NCI-H524 (cell line): ENCODE measurements at regions not wholly inside any gene's neighbourhood (a gene's known extent, or its start where the extent isn't known, plus 50 kb on each side); places are given as distances from the start of the nearest gene placed in this dataset.
A peak's percentile ranks its signal among the peaks of the same experiment; 100 is the strongest.
"Not testable (repeated sequence)": the region's sequence is repeated elsewhere in the genome, so short reads cannot be mapped to it uniquely, and the experiment has no call there.

Experiments
- DNase-seq, 2 experiments: peaks; one replicate each; lab custom pipeline; 2025; lab: John Stamatoyannopoulos, UW

DNA sequence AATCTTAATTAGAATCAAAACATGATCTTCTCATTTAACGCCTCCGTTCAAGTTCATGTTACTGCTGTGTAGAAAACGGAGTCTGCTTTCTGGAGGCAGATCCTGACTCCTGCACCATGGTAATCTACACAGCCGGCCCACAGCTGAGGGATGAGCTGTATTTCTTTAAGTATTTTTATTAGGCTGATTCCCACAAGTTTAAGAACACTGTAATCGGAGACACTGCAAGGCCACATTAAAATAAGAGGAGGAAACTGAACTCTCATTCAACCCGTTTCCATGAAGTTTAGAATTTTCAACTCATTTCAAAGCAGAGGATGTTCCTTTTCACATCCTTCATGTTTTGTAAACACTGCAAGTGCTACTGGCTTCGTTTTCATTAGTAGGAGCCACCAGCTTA lies 372.2 kb downstream of the NFIB start:
- DNase-seq: no peak

DNA sequence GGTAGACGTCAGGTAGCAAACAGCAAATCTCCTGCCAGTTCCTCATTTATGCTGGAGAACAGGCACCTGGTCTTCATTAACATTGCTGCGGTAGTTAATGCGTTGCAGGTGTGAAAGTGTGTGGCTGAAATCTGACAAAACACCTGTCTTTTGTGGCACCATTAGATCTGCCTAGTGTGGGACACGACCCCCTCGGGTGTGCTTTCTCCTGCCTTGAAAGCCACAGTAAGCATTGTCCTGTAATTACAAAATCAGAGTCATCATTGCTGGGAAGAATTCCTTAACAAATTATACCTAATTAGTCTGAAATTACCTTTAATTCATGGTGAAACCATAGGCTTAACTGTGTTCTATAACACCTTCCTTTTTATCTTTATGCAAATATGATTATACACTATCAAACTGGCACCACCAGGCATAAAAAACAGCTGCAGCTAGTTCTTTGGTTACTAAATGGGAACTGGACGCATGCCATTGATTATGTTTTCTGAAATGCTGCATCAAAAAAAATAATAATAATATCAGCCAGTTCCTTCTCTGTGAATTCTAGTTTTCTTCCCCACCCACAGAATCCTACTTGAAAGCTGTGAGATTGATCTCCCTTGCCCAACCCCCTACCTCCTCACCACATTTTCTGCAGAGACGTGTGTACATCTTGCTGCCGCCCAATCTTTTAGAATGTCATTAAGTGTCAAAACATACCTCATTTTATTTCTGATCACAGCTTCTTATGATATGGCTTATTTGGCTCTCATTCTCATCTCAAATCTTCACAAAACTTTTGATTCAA lies 374.0 kb downstream of the NFIB start:
- no peak for DNase-seq

DNA sequence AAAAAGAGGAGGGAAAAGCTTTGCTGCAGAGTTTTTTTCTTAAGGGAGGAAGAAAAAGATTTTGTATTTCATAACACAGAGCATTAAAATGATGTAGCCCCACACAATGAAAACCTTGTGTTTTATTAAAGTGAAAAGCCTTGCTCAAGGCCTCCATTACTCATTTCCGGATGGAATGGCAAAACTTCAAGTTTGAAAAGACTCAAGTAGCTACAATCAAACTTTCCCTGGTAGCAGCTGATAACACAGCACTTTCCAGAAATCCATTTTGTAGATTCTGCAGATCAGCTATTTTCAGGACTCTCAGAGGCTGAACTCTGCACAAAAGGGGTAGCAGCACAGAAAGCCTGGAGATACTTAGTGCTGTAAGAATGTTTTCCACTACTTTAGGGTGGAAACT lies 374.8 kb downstream of the NFIB start:
- no peak for DNase-seq

DNA sequence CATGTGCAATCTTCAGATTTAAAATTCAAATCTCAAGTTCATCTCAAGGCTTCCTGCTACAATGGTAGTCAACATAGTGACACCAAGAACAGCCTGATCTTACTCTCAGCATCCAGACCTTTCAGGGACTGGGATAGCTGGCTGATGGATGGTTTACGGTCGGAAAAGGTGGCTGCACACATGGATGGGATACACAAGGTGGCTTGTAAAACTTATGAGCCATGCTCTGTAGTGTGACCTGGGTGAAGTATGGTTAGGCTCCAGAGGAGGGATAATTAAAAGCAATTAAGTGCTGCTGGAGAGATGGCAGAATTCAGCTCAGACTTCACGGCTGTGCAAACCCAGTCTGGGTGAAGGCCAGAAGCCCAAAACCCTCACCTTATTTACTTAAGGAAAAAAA lies 379.5 kb downstream of the NFIB start:
- peak; percentile 3 to 16 for DNase-seq

DNA sequence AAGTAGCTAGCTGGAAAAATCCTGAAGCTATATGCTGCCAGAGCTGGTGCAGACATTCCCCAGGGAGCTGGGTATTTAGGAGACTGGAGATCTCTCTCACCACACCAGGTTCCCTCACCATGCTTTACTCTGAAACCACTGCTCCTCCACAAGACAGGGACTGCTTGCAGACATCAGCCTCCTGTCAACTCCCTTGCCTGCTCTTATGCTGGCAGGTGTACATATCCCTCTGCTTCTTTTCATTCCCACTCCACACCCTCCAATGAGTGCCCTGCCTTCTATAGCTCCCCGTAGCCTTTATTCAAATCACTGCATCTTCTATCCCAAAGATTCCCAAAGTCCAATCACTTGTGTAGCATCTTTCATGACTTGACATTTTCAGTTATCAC lies 380.7 kb downstream of the NFIB start:
- no peak for DNase-seq

DNA sequence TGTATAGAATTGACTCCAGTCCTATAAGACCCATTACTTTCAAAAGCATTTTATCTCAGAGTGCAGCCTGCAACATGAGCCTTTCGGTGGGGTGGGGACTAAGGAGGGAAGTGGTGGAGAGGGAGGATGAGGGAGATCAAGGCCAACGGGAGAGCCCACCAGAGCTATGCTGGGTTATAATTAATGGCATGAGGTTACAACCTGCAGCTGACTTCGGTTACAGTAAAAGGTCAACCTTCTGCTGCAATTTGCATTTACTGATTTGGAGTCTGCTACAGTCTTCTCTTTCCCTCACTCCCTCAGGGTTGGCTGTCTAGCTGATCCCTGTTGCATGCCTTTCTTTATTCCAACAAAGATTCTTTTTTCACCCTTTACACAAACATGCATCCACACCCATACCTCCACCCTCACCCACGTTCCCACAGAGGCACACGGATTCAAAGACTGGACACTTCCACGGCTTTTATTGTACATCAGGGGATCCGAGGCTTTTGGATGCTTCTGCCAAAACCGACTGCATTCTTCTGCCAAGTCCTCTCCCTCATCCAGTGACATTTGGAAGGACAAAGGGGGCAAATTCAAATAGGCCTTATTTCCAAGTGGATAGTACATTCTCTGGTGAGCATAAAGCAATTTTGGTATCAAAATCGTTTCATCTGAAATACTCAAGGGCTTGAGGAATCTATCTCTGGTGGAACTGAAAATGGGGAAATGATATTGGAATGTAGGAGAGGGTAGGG lies 381.2 kb downstream of the NFIB start:
- DNase-seq: no peak

DNA sequence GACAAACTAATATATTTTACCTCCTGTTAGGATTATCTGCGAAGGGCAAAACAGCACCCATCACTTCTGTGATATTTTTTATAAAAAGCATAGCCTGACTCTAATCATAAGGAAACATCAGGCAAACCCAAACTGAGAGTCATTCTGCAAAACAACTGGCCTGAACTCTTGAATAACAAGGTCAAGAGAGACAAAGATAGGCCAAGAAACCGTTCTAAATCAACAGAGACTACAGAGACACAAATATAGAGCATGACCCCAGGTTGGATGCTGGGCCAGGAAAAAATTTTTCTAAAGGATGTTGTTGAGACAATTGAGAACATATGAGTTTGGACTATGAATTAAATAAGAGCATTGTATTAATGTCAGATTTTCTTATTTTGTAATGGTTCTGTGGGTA lies 384.9 kb downstream of the NFIB start:
- DNase-seq: no peak

DNA sequence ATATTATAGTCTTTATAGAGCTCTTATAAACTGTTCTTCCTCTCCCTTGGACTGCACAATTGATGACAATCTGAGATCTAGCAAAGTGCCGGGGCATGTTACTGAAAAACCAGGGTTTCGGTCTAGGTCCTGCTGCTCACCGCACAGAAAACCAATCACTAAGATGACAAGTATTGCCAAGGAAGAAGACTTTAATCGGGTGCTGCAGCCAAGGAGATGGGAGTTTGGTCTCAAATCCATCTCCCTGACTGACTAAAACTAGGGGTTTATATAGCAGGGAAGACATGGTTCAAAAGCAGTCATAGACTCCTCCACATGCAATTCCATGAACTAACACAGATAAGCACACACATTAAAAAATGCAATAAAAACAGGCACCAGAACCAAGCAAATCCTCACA lies 390.6 kb downstream of the NFIB start:
- no peak for DNase-seq

DNA sequence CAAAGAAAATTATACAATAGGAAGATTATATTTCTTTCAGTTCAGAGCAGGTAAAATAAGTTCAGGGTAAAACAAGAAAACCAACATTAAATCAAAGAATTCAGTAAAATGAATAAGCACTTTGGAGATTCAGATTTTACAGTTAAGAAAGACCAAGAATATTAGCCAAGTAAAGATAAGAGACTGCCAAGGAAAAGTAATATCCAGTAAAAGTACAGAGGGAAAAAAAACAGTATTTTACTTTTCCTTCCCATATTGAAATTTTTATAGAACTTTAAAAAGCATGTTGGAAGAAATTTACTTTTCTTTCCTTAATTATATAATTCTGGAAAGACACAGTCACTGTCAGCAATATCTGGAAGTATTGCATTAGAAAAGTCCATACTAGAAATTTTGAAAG lies 393.4 kb downstream of the NFIB start:
- DNase-seq: no peak

DNA sequence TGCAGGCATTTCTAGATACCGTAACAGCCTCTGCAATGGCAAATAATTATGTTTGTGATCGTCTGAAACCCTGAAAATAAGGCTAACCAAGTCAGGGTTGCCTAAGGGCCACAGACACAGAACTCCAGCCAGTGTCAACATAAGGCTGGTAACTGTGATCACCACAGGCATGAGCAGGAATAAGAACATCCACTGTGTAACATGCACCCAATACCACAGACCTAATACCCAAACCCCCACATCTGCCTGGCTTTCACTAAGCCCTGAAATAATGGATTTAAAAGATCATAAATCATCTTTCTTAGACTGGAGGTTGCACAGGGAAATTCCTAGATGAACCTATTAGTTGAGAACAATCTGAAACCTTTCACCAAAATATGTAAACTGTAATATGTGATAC lies 394.5 kb downstream of the NFIB start:
- no peak for DNase-seq

DNA sequence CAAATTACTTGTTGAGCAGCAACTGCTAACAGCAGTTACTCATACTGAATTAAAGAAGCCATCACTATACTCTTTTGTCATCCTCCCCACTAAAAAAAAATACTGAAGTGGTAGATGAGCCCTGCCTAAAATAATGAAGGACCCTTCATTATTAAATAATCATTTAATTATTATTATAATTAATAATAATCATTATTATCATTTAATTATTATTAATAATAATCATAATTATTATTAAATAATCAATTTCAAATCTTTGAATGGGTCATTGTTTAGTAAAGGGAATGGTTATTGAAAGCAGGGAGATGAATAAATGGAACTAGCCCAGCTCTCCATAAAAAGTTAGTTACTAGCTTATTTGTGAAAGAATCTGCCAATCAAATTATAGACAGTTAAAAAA lies 396.4 kb downstream of the NFIB start:
- no peak for DNase-seq

DNA sequence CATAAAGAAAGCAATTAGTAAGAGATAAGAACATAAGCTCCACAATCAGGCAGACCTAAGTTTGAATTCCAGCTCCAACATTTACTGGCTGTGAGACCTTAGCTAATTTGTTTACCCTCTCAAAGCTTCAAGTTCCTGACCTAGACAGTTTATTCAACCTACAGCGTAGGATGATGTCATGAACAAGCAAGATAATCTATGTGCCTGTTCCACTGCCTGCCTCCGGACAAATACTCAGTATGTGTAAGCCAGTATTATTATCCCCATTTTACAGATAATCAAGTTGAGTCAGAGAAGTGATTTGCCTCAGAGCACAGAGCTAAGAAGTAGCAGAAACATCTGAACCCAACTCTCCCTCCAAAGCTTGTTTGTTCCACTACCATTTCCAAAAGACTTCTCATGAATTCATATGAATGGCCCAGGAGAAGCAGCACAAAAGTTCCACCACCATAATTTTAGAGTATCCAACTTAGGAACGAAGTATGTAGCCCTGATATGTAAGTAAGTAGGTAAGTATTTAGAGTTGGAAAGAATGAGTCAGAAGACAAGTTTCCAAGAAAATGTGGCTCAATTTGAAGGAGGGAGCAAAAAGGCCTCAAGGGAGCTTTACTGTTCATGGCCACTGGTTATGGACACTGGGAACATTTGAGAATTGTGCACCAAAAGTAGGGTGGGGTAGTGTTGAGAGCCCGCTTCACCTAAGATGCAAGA lies 398.2 kb downstream of the NFIB start:
- DNase-seq: no peak

DNA sequence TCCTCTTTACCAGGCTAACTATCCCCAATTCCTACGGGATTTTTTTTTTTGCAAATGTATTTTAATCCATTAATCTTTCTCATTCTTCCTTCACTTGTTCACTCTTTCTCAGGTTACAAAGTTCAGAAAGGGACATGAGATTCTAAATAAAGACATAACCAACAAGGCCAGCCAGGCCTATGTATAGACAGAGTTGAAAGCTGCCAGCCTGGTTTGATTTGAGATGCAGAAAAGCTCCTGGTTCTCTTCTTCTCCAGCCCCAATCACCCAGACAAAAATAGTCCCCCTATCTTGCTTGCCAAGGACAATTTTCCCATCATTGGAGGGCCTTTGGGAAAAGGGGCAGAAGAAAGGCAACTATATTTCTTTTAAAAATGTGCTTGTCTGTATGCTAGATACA lies 398.8 kb downstream of the NFIB start:
- no peak for DNase-seq

DNA sequence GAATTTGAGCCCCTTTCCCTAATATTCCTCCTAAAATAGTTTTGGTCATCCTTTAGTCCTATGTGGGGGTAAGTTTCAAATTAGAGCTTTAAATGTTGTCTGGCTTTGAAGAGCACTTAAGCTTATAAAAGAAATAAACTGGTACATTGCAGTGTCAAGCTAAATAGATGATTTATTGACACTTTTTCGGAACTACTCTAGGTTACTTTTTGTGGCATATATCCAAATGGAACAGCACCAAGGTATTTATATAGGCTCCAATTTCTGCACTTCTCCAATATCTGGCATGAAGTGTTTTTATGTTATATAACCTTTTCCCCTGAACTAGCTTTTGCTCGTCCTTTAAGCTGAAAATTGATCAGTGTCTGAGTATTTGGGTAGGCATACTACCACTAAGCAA lies 402.5 kb downstream of the NFIB start:
- DNase-seq: no peak

DNA sequence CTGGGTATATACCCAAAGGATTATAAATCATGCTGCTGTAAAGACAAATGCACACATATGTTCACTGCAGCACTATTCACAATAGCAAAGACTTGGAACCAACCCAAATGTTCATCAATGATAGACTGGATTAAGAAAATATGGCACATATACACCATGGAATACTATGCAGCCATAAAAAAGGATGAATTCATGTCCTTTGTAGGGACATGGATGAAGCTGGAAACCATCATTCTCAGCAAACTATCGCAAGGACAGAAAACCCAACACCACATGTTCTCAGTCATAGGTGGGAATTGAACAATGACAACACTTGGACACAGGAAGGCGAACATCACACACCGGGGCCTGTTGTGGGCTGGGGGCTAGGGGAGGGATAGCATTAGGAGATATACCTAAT lies 406.1 kb downstream of the NFIB start:
- not testable (repeated sequence) for DNase-seq

DNA sequence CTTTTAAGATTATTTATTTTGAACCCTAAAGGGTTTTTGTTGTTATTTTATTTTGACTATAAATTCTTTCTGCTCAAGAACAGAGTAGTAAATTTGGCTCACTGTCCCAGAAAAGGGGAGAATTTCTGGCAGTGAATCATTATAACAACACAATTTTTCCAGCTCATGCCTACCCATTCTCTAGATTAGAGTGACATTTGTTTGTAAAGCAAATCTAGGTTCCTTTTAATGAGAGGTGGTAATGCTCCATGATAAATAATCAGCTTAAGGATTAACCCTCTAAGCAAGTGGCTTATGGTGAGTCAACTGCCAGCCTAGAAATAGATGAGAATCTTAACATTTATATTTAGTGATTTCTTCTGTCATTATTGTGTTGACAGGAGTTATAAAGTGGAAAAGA lies 409.2 kb downstream of the NFIB start:
- peak in 1 of 2 experiments; percentile 46 for DNase-seq

DNA sequence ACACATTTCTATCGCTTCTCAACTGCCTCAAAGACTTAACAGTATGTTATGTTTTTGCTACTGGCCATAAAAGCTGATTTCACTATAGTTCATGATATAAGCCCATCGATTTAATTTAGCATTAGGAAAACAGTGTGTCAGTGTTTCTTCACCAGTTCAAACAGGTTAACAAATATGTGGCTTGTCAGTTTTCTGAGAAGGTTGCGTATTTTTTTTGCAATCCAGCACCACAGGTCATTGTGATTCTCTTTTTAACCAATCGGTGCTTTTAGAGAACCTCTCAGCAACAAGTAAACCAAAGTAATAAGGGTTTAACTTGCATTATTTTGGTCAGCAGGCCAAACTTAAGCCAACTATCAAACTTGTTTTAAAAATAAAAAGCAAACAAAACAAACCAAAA lies 409.6 kb downstream of the NFIB start:
- DNase-seq: no peak

DNA sequence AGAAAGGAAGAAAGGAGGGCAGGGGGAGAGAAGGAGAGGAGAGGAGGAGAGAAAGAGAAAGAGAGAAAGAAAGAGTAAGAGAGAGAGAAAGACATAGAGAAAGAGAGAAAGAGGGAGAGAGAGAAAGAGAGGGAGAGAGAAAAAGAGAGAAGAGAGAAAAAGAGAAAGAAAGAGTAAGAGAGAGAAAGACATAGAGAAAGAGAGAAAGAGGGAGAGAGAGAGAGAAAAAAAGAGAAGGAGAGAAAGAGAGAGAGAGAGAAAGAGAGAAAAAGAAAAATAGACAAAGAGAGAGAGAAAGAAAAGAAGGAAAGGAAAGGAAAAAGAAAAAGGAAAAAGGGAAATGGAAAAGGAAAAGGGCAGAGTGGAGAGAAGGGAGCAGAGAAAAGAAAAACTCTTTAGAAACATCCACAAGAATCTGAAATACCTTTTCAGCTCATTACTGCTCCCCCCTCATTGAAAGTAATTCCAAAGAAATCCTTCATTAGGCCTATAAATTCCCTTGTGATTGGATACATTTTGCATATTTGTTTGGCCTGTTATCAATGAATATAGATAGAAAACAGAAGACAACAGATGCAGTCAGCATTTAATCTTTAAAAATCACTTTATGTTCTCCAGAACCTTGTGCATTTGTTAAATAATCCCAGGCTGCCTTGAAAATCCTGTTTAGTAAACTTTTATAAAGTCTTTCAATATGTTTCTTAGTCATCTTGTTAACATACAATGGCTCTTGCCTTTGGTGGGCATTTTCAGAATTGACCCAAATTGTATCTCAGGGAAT lies 411.5 kb downstream of the NFIB start:
- DNase-seq: no peak

DNA sequence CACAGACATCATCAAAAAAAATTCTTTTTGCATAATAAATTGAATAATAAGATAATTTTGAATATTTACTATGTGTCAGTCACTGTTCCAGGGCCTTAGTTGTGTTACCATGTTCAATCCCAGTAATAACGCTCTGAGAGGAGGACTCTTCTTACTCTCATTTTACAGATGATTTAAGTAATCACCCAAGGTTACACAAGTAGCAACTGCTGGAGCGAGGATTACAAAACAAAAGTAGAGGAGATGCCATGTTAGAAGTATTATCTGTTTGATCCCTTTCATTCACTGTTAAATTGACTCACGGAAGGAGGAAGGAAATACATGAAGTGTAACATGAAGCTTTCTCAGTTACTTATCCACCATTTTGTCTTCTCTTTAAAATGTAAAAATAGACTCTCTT lies 412.8 kb downstream of the NFIB start:
- no peak for DNase-seq

DNA sequence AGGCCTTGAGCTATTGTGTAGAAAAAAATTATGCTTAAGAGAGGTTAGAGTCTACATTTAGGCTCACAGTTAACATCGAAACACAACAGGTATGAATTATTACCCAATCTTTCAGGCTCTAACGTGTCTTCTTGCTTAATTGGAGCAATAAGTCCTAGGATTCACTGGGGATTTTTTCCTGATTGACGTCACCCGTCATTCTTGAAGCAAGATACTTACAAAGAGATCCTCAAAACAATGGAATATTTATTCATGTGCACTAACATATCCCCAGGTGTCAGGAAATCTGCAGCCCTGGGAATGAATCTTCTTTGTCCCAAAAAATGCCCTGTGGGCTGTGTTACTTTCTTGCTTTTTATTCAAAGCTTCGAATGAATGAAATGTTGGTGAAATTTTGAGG lies 413.5 kb downstream of the NFIB start:
- DNase-seq: no peak

DNA sequence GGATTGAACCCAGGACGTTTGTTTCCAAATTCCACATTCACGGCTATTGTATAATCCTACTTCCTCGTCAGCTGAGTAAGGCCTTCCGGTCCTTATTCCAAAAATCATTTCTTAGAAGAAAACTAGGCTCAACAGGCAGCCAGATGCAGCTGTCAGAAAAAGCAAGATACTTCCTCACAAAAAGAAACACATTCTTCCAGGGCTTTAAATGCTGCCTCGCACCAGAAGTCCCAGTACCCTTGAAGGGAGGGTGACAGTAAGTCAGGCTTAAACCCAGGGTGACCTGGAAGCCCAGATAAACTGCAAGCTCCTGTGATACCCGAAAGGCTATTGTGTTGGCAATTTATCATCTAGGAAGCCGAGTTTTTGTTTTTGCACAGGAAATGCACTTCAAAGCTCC lies 414.0 kb downstream of the NFIB start:
- DNase-seq: no peak

DNA sequence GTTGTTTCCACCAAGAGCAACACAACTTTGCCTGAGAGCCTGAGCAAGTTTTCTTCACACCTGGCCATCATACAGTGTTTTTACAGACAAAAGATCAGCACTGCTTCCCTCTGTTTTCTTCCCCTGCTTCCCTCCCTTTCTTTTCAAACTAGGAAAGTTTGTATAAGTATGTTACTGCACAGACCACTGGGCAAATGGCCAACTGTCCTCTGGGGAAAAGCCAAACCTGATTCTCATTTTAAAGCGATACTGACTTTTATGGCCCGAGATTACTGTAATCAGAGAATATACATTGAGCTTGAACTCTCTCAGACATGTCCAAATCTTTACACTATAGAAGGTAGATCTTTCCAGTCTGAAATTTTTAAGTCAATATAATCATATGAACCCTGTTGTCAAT lies 415.0 kb downstream of the NFIB start:
- DNase-seq: no peak
